ENCODE measurements at regions not wholly inside any gene's neighbourhood (a gene's known extent, or its start where the extent isn't known, plus 50 kb on each side); places are given as distances from the start of the nearest gene placed in this dataset.

GRCh38 chr2:204026294-204026693 lies 89.7 kb downstream of the ICOS start:
- Mint-ChIP-seq H3K4me3 (no peak overlapping the region), H3K27ac (no peak overlapping the region), H3K4me1 (peaks cover 0 to 5% of the 10 kb centered on the region in 2 donors), H3K36me3 (no peaks in the 10 kb centered on the region), H3K27me3 (ENCODE audit: low read depth in 2 of 2) (peaks cover 0 to 4% of the 10 kb centered on the region in 2 donors), H3K9me3 (no peaks in the 10 kb centered on the region)
- intact Hi-C loops (cut with micrococcal nuclease): no loop called here
- H3K4me1 ChIP-seq (ENCODE audit: control insufficient read depth, insufficient read depth, low read length): no peaks in the 10 kb centered on the region
- no peaks in the 10 kb centered on the region for H3K9me3 ChIP-seq (ENCODE audit: control insufficient read depth, insufficient read depth, low read length)
- no peak overlapping the region for H3K27ac ChIP-seq (ENCODE audit: low read length)
- no peak overlapping the region for H3K4me3 ChIP-seq (ENCODE audit: low read length)
- ATAC-seq (no peak), DNase-seq (no peak)
- no peaks in the 10 kb centered on the region for H3K36me3 ChIP-seq (ENCODE audit: control insufficient read depth, insufficient read depth, low read length)
- no peak for TF ChIP-seq CTCF (IDR thresholded peaks at IDR 0.05)
- WGBS (ENCODE audit: insufficient coverage): 93% methylated on average over 3 of the region's 3 CpGs
- H3K27me3 ChIP-seq (ENCODE audit: control insufficient read depth, insufficient read depth, low read length): no peaks in the 10 kb centered on the region

- Mint-ChIP-seq H3K27ac (no peak overlapping the region), H3K4me3 (no peak overlapping the region), H3K27me3 (ENCODE audit: low read depth in 2 of 2) (peaks cover 0 to 4% of the 10 kb centered on the region in 2 donors), H3K4me1 (peaks cover 0 to 5% of the 10 kb centered on the region in 2 donors), H3K36me3 (no peaks in the 10 kb centered on the region), H3K9me3 (no peaks in the 10 kb centered on the region)
- no peak overlapping the region for H3K27ac ChIP-seq (ENCODE audit: low read length)
- WGBS (ENCODE audit: insufficient coverage): 10% methylated on average over 3 of the region's 3 CpGs
- intact Hi-C loops (cut with micrococcal nuclease): no loop called here
- no peaks in the 10 kb centered on the region for H3K9me3 ChIP-seq (ENCODE audit: control insufficient read depth, insufficient read depth, low read length)
- no peaks in the 10 kb centered on the region for H3K4me1 ChIP-seq (ENCODE audit: control insufficient read depth, insufficient read depth, low read length)
- peak in 1 of 2 donors; percentile 59 for DNase-seq
- H3K27me3 ChIP-seq (ENCODE audit: control insufficient read depth, insufficient read depth, low read length): no peaks in the 10 kb centered on the region
- no peak overlapping the region for H3K4me3 ChIP-seq (ENCODE audit: low read length)
- no peaks in the 10 kb centered on the region for H3K36me3 ChIP-seq (ENCODE audit: control insufficient read depth, insufficient read depth, low read length)
- no peak for TF ChIP-seq CTCF (IDR thresholded peaks at IDR 0.05)
- peak; percentile 36 to 44 (median 37) for ATAC-seq
Observed at GRCh38 chr2:204027091-204027490, 90.5 kb downstream of the ICOS start.

GRCh38 chr2:204030322-204030721 lies 93.8 kb downstream of the ICOS start:
- 86% methylated on average over 2 of the region's 2 CpGs for whole genome bisulfite sequencing (ENCODE audit: insufficient coverage)
- no peaks in the 10 kb centered on the region for H3K27me3 ChIP-seq (ENCODE audit: control insufficient read depth, insufficient read depth, low read length)
- H3K27ac ChIP-seq (ENCODE audit: low read length): no peak overlapping the region
- Mint-ChIP-seq H3K4me3 (no peak overlapping the region), H3K9me3 (no peaks in the 10 kb centered on the region), H3K27me3 (ENCODE audit: low read depth in 2 of 2) (peaks cover 0 to 4% of the 10 kb centered on the region in 2 donors), H3K36me3 (no peaks in the 10 kb centered on the region), H3K27ac (no peak overlapping the region), H3K4me1 (peaks cover 0 to 5% of the 10 kb centered on the region in 2 donors)
- H3K4me3 ChIP-seq (ENCODE audit: low read length): no peak overlapping the region
- no peaks in the 10 kb centered on the region for H3K4me1 ChIP-seq (ENCODE audit: control insufficient read depth, insufficient read depth, low read length)
- no peak for TF ChIP-seq CTCF (IDR thresholded peaks at IDR 0.05)
- intact Hi-C loops (cut with micrococcal nuclease): no loop called here
- DNase-seq: no peak
- ATAC-seq: no peak
- H3K9me3 ChIP-seq (ENCODE audit: control insufficient read depth, insufficient read depth, low read length): no peaks in the 10 kb centered on the region
- no peaks in the 10 kb centered on the region for H3K36me3 ChIP-seq (ENCODE audit: control insufficient read depth, insufficient read depth, low read length)

- no peak overlapping the region for H3K27ac ChIP-seq (ENCODE audit: low read length)
- H3K4me3 ChIP-seq (ENCODE audit: low read length): no peak overlapping the region
- H3K27ac Mint-ChIP-seq: no peak overlapping the region
- no peaks in the 10 kb centered on the region for H3K36me3 ChIP-seq (ENCODE audit: control insufficient read depth, insufficient read depth, low read length)
- H3K27me3 Mint-ChIP-seq (ENCODE audit: low read depth in 2 of 2): no peaks in the 10 kb centered on the region
- TF ChIP-seq CTCF (IDR thresholded peaks at IDR 0.05): no peak
- H3K4me1 ChIP-seq (ENCODE audit: control insufficient read depth, insufficient read depth, low read length): no peaks in the 10 kb centered on the region
- no peaks in the 10 kb centered on the region for H3K36me3 Mint-ChIP-seq
- DNase-seq (no peak), ATAC-seq (no peak)
- H3K9me3 Mint-ChIP-seq: no peaks in the 10 kb centered on the region
- no peaks in the 10 kb centered on the region for H3K27me3 ChIP-seq (ENCODE audit: control insufficient read depth, insufficient read depth, low read length)
- H3K4me1 Mint-ChIP-seq: peaks cover 0 to 5% of the 10 kb centered on the region in 2 donors
- intact Hi-C loops (cut with micrococcal nuclease): no loop called here
- no peaks in the 10 kb centered on the region for H3K9me3 ChIP-seq (ENCODE audit: control insufficient read depth, insufficient read depth, low read length)
- WGBS (ENCODE audit: insufficient coverage): 79% methylated on average over 4 of the region's 4 CpGs
- H3K4me3 Mint-ChIP-seq: no peak overlapping the region
Observed at GRCh38 chr2:204031056-204031455, 94.5 kb downstream of the ICOS start.
